Progenitor cell of endocrine pancreas (in vitro differentiated cells): ENCODE measurements at regions not wholly inside any gene's neighbourhood (a gene's known extent, or its start where the extent isn't known, plus 50 kb on each side); places are given as distances from the start of the nearest gene placed in this dataset.

ENCODE experiments used
- DNase-seq: peaks from one replicate; pipeline ENCODE4 v3.0.0; 2021; ENCODE audit warnings: low spot score; ENCODE audit not compliant: unreplicated experiment
- H3K27ac Mint-ChIP-seq: 2 replicates; pipeline ENCODE4 v1.8.0; 2021; ENCODE audit warnings: mild to moderate bottlenecking, moderate library complexity, mixed read lengths
- H3K27me3 Mint-ChIP-seq: 2 replicates; pipeline ENCODE4 v1.8.0; 2021; ENCODE audit warnings: mixed read lengths
- H3K36me3 Mint-ChIP-seq: 2 replicates; pipeline ENCODE4 v1.8.0; 2022; ENCODE audit warnings: mixed read lengths; ENCODE audit not compliant: insufficient read depth
- H3K4me1 Mint-ChIP-seq: 2 replicates; pipeline ENCODE4 v1.8.0; 2021; ENCODE audit warnings: low read depth, mixed read lengths
- H3K4me3 Mint-ChIP-seq: 2 replicates; pipeline ENCODE4 v1.8.0; 2021; ENCODE audit warnings: low read depth, mild to moderate bottlenecking, moderate library complexity, mixed read lengths
- H3K9me3 Mint-ChIP-seq: 2 replicates; pipeline ENCODE4 v1.8.0; 2021; ENCODE audit warnings: low read depth, mixed read lengths
- TF ChIP-seq, protein P1 (sequence below): fragments of 200-600 bp; sonication (generic); IDR thresholded peaks from one replicate; pipeline ENCODE4 v1.5.0; 2021; ENCODE audit warnings: antibody characterized with exemption, mild to moderate bottlenecking; ENCODE audit not compliant: unreplicated experiment

DNA sequence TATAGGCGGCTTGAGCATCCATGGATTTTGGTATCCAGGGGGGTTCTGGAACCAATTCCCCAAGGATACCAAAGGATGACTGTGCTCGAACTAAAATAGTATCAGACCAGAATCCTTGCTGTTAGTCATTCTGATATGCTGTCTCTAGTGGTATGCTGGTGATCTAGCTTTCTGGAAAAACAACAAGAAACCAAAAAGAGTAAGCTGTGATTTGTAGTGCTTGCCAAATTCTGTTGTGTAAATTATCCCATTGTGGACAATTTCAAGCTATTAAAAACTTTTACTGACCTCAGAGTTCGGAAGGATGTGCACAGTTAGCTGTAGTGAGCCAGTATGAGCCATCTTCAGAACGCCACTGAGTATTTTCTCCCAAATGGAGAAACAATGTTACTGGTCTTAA is 99.0 kb upstream of the FBN2 start:
- Mint-ChIP-seq H3K27me3 (no peaks in the 10 kb centered on the region), H3K9me3 (no peaks in the 10 kb centered on the region), H3K36me3 (no peaks in the 10 kb centered on the region), H3K27ac (no peak overlapping the region), H3K4me3 (no peak overlapping the region), H3K4me1 (no peaks in the 10 kb centered on the region)
- no peak for DNase-seq
- TF ChIP-seq, protein P1, sequence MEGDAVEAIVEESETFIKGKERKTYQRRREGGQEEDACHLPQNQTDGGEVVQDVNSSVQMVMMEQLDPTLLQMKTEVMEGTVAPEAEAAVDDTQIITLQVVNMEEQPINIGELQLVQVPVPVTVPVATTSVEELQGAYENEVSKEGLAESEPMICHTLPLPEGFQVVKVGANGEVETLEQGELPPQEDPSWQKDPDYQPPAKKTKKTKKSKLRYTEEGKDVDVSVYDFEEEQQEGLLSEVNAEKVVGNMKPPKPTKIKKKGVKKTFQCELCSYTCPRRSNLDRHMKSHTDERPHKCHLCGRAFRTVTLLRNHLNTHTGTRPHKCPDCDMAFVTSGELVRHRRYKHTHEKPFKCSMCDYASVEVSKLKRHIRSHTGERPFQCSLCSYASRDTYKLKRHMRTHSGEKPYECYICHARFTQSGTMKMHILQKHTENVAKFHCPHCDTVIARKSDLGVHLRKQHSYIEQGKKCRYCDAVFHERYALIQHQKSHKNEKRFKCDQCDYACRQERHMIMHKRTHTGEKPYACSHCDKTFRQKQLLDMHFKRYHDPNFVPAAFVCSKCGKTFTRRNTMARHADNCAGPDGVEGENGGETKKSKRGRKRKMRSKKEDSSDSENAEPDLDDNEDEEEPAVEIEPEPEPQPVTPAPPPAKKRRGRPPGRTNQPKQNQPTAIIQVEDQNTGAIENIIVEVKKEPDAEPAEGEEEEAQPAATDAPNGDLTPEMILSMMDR, result no peak

DNA sequence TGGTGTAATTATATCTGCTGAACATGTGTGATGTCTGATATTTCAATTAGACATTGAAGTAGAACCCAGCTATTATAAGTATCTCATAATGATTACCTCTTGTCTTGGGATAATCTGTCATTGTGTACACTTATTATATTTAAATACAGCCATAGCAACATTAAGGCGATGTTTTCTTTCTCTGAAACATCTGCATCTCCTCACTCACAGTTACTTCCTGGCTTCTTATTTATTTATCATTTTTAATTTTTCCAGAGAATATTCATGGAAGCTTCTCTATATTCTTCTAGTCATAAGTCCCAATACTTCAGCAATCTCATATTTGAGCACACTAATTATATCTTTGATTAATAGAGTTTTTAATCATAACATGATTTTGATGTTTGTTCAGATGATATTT is 103.8 kb upstream of the FBN2 start:
- H3K4me1 Mint-ChIP-seq, result no peaks in the 10 kb centered on the region
- DNase-seq, result no peak
- no peaks in the 10 kb centered on the region for H3K36me3 Mint-ChIP-seq
- H3K4me3 Mint-ChIP-seq, result no peak overlapping the region
- TF ChIP-seq, protein P1, result no peak
- no peaks in the 10 kb centered on the region for H3K9me3 Mint-ChIP-seq
- no peaks in the 10 kb centered on the region for H3K27me3 Mint-ChIP-seq
- no peak overlapping the region for H3K27ac Mint-ChIP-seq

DNA sequence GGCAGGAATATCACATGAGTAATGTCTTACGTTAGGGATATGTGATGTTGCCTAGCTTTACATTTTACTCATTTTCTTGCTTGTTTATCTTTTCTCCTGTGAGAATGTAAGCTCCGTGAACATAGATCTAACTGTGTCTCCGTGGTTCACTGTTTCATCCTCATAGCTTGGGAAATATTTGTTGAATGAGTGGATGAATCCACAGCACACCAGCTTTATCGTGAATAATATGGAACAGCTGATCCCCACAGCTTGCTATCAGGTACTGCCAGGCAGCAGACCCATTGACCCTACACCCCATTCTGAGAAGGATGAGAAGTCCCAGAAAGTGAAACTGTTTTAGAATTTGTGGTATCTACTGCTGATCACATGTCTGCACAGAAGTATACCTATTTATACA is 106.8 kb upstream of the FBN2 start:
- TF ChIP-seq, protein P1, result no peak
- H3K27ac Mint-ChIP-seq, result no peak overlapping the region
- H3K4me1 Mint-ChIP-seq, result no peaks in the 10 kb centered on the region
- no peak for DNase-seq
- no peaks in the 10 kb centered on the region for H3K9me3 Mint-ChIP-seq
- H3K4me3 Mint-ChIP-seq, result no peak overlapping the region
- H3K27me3 Mint-ChIP-seq, result no peaks in the 10 kb centered on the region
- no peaks in the 10 kb centered on the region for H3K36me3 Mint-ChIP-seq

- no peak overlapping the region for H3K27ac Mint-ChIP-seq
- H3K36me3 Mint-ChIP-seq, result no peaks in the 10 kb centered on the region
- H3K4me1 Mint-ChIP-seq, result no peaks in the 10 kb centered on the region
- H3K4me3 Mint-ChIP-seq, result no peak overlapping the region
- TF ChIP-seq, protein P1, result no peak
- H3K9me3 Mint-ChIP-seq, result no peaks in the 10 kb centered on the region
- DNase-seq, result no peak
- no peaks in the 10 kb centered on the region for H3K27me3 Mint-ChIP-seq
Measured at GRCh38 chr5:128645581-128645980, 107.5 kb upstream of the FBN2 start.

DNA sequence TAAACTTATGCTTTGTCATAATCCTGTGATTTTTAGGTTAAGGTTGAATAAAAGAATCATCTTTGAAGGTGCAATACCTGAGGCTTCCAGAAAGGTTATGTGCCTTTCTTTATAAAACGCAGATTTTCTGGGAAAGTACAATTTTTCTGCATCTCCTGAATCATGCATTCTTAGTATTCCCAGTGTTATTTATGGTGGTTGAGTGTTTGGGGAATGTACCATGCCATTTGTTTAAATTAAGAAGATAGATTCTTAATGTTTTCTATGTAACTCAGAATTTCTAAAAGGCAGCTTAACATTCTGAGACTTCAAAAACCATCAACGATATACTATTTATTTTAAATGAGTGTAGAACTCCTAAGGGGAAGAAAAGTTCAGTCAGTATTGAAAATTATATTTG is 108.1 kb upstream of the FBN2 start:
- Mint-ChIP-seq H3K4me1 (no peaks in the 10 kb centered on the region), H3K4me3 (no peak overlapping the region)

More for the DNA sequence above, 108.1 kb upstream of the FBN2 start:
- no peaks in the 10 kb centered on the region for H3K27me3 Mint-ChIP-seq
- DNase-seq, result no peak
- H3K9me3 Mint-ChIP-seq, result no peaks in the 10 kb centered on the region
- H3K27ac Mint-ChIP-seq, result no peak overlapping the region
- H3K36me3 Mint-ChIP-seq, result no peaks in the 10 kb centered on the region
- TF ChIP-seq, protein P1, result no peak
